T-cell (primary cell): ENCODE measurements at regions not wholly inside any gene's neighbourhood (a gene's known extent, or its start where the extent isn't known, plus 50 kb on each side); places are given as distances from the start of the nearest gene placed in this dataset.

ENCODE experiments used
- ATAC-seq, 4 experiments: fragments of 200-7000 bp in 3 of 4; fragments of 150-1000 bp in 1 of 4; cut with Tn5 transposase; replicated peaks in 1 of 4; 1 replicate in 3 of 4; 2 replicates in 1 of 4; pipeline ENCODE4 v1.10.0; 2021; ENCODE audit warnings: moderate library complexity in 3 of 4, mild to moderate bottlenecking in 2 of 4, moderate number of reproducible peaks in 1 of 4
- CTCF ChIA-PET, 2 donors: fragments of 300-600 bp; sonication (Branson Sonifier 250); formaldehyde crosslinking; loops; one replicate each; lab custom pipeline; 2022; ENCODE audit warnings: antibody characterized with exemption in 2 of 2; lab: Charles Lee
- POLR2A ChIA-PET, 2 donors: fragments of 300-600 bp; sonication (Branson Sonifier 250); formaldehyde crosslinking; loops; one replicate each; lab custom pipeline; 2022; ENCODE audit warnings: antibody characterized with exemption in 2 of 2; lab: Charles Lee
- DNase-seq, 35 experiments: peaks; one replicate each; pipeline versions ENCODE4 v3.0.0 to v3.0.0-alpha.2; 2013 to 2023
- H3K27ac ChIP-seq: one replicate; pipeline ENCODE4 v1.5.1; 2013; ENCODE audit warnings: low read length
- H3K27me3 ChIP-seq, 2 experiments: replicated peaks in 1 of 2; 1 replicate in 1 of 2; 2 replicates in 1 of 2; pipeline versions ENCODE4 v1.6.1 to v1.7.0; 2013; ENCODE audit warnings: low read length in 1 of 2, mixed read lengths in 1 of 2; ENCODE audit not compliant: control insufficient read depth in 2 of 2, insufficient read depth in 2 of 2; ENCODE audit errors: extremely low read depth in 1 of 2
- H3K36me3 ChIP-seq, 2 donors: 1 replicate in 1 of 2; 2 replicates in 1 of 2; pipeline versions ENCODE4 v1.6.1 to v1.7.0; 2013; ENCODE audit warnings: low read length in 1 of 2; ENCODE audit not compliant: control insufficient read depth in 2 of 2, insufficient read depth in 1 of 2; ENCODE audit errors: extremely low read depth in 1 of 2
- H3K4me1 ChIP-seq, 2 experiments: 1 replicate in 1 of 2; 2 replicates in 1 of 2; pipeline versions ENCODE4 v1.6.1 to v1.7.0; 2013; ENCODE audit warnings: low read length in 2 of 2, mixed read lengths in 1 of 2; ENCODE audit not compliant: insufficient read depth in 2 of 2, control insufficient read depth in 1 of 2; ENCODE audit errors: extremely low read depth in 1 of 2
- H3K4me3 ChIP-seq, 2 donors: 1 replicate in 1 of 2; 2 replicates in 1 of 2; pipeline versions ENCODE4 v1.5.1 to v1.7.0; 2013; ENCODE audit warnings: mild to moderate bottlenecking in 2 of 2, low read length in 1 of 2, moderate library complexity in 1 of 2; ENCODE audit not compliant: control insufficient read depth in 1 of 2; ENCODE audit errors: extremely low read depth in 1 of 2
- H3K9me3 ChIP-seq: 2 replicates; pipeline ENCODE4 v1.7.0; 2013
- H3K27ac Mint-ChIP-seq, 2 donors: one replicate each; pipeline ENCODE4 v1.8.0; 2020 to 2021; ENCODE audit warnings: mild to moderate bottlenecking in 2 of 2, mixed read lengths in 2 of 2
- H3K27me3 Mint-ChIP-seq, 2 donors: one replicate each; pipeline ENCODE4 v1.8.0; 2021 to 2022; ENCODE audit warnings: mixed read lengths in 2 of 2
- H3K36me3 Mint-ChIP-seq: one replicate; pipeline ENCODE4 v1.8.0; 2021; ENCODE audit warnings: mixed read lengths
- H3K4me1 Mint-ChIP-seq, 3 donors: one replicate each; pipeline ENCODE4 v1.8.0; 2020 to 2022; ENCODE audit warnings: mixed read lengths in 3 of 3, mild to moderate bottlenecking in 1 of 3
- H3K4me3 Mint-ChIP-seq, 3 donors: one replicate each; pipeline ENCODE4 v1.8.0; 2020 to 2022; ENCODE audit warnings: mild to moderate bottlenecking in 3 of 3, mixed read lengths in 3 of 3, moderate library complexity in 3 of 3
- H3K9me3 Mint-ChIP-seq, 3 donors: one replicate each; pipeline ENCODE4 v1.8.0; 2020 to 2022; ENCODE audit warnings: mixed read lengths in 3 of 3
- WGBS: methylation state at CpG from one replicate; pipeline ENCODE4 v1.1.5; 2013; ENCODE audit warnings: missing lambda C conversion rate; ENCODE audit not compliant: insufficient coverage; 5-methylcytosine and 5-hydroxymethylcytosine counted together

DNA sequence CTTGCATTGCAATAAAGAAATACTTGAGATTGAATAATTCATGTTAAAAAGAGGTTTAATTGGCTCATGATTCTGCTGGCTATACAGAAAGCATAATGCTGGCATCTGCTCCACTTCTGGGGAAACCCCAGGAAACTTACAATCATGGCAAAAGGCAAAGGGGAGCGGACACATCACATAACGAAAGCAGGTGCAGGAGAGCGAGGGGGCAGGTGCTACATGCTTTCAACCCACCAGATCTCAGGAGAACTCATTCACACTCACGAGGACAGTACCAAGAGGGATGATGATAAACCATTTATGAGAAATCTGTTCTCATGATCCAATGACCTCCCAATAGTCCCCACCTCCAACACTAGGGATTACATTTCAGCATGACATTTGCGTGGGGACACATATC lies 172.6 kb downstream of the RASSF9 start:
- H3K27ac Mint-ChIP-seq, result no peak overlapping the region
- CTCF ChIA-PET, result no interaction called here
- ATAC-seq (no peak), DNase-seq (no peak)
- H3K4me3 ChIP-seq, result no peak overlapping the region
- H3K9me3 Mint-ChIP-seq, result peaks cover 2 to 21% (median 4%) of the 10 kb centered on the region in 3 donors
- no peaks in the 10 kb centered on the region for H3K27me3 ChIP-seq
- H3K27me3 Mint-ChIP-seq, result no peaks in the 10 kb centered on the region
- POLR2A ChIA-PET, result no interaction called here
- no peaks in the 10 kb centered on the region for H3K36me3 Mint-ChIP-seq
- WGBS, result 78% methylated on average over 4 of the region's 5 CpGs
- no peaks in the 10 kb centered on the region for H3K36me3 ChIP-seq
- H3K27ac ChIP-seq, result no peak overlapping the region
- H3K4me1 Mint-ChIP-seq, result no peaks in the 10 kb centered on the region
- H3K4me1 ChIP-seq, result no peaks in the 10 kb centered on the region
- no peaks in the 10 kb centered on the region for H3K9me3 ChIP-seq
- no peak overlapping the region for H3K4me3 Mint-ChIP-seq

DNA sequence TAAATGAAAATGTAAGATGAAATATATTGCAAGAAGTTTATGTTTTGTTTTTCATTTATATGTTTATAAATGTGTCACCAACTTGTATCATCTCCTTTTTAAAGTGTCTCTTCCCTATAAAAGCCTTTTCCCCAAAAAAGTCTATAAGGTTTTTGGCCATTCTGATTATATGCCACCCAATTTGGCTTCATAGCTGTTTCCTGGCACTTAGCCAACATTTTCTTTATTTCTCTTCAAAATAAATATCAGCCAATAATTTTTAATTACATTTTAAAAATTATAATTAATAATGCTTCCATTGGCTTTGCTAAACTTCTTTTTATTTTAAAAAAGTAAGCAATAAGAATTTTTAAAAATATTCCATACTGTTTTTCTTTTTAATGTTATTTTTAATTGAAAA lies 171.8 kb downstream of the RASSF9 start:
- CTCF ChIA-PET, result no interaction called here
- Mint-ChIP-seq H3K27ac (no peak overlapping the region), H3K9me3 (peaks cover 0 to 17% (median 2%) of the 10 kb centered on the region in 3 donors), H3K27me3 (no peaks in the 10 kb centered on the region), H3K4me3 (no peak overlapping the region), H3K36me3 (no peaks in the 10 kb centered on the region), H3K4me1 (no peaks in the 10 kb centered on the region)
- ATAC-seq (no peak), DNase-seq (no peak)
- Histone ChIP-seq H3K27ac (no peak overlapping the region), H3K4me3 (no peak overlapping the region), H3K4me1 (no peaks in the 10 kb centered on the region), H3K27me3 (no peaks in the 10 kb centered on the region), H3K9me3 (no peaks in the 10 kb centered on the region), H3K36me3 (no peaks in the 10 kb centered on the region)
- POLR2A ChIA-PET, result no interaction called here

DNA sequence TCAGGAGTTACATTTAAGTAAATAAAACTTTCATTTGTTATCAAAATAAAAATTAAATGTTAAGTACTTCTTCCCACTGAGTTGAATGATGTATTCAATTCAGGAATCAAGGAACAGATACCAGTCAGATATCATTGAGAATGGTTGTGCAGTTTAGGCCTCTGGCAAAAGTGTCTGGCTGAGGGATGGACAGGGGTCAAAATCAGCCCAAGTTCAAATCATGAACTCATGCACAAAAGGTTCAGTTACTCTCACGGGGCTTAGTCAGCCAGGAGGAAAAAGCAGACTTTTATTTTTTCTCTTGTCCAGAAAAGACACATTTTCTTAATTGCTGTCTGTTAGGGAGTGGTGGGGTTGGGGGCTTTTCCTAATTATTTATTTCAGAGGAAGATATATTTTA lies 166.3 kb downstream of the RASSF9 start:
- Histone ChIP-seq H3K4me3 (no peak overlapping the region), H3K27ac (no peak overlapping the region), H3K27me3 (no peaks in the 10 kb centered on the region), H3K9me3 (no peaks in the 10 kb centered on the region), H3K36me3 (no peaks in the 10 kb centered on the region), H3K4me1 (no peaks in the 10 kb centered on the region)
- Mint-ChIP-seq H3K9me3 (peaks cover 0 to 14% (median 2%) of the 10 kb centered on the region in 3 donors), H3K4me1 (no peaks in the 10 kb centered on the region), H3K27me3 (no peaks in the 10 kb centered on the region), H3K27ac (no peak overlapping the region), H3K4me3 (no peak overlapping the region), H3K36me3 (no peaks in the 10 kb centered on the region)
- CTCF ChIA-PET, result no interaction called here
- no peak for ATAC-seq
- DNase-seq, result no peak
- POLR2A ChIA-PET, result no interaction called here
- WGBS, result no CpG with 5 or more reads among the region's 1 CpG

DNA sequence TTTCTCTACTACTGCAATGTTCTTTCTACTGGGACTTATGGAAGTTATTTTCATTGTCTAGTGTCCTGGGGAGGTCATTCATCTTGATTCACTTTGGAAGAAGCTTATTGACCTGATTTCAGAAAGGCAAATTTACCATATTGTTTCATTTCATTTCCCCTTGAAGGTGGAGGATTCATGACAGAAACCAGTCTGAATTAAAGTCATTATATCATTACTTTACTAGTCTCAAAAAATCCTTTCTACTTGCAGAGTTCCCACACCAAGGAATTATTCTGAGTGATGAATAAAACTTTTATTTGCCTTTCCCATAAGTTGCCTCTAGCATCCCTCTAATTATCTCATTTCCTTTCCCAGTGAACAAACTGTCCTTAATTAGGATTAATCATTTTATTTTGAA lies 163.8 kb downstream of the RASSF9 start:
- peaks cover 4 to 14% (median 6%) of the 10 kb centered on the region in 3 donors for H3K9me3 Mint-ChIP-seq
- ChIA-PET CTCF (no interaction called here), POLR2A (no interaction called here)
- Histone ChIP-seq H3K27ac (no peak overlapping the region), H3K4me3 (no peak overlapping the region), H3K27me3 (no peaks in the 10 kb centered on the region), H3K4me1 (no peaks in the 10 kb centered on the region), H3K36me3 (no peaks in the 10 kb centered on the region), H3K9me3 (no peaks in the 10 kb centered on the region)
- no peaks in the 10 kb centered on the region for H3K4me1 Mint-ChIP-seq
- no peak overlapping the region for H3K4me3 Mint-ChIP-seq
- no peak for ATAC-seq
- no peak for DNase-seq
- no peaks in the 10 kb centered on the region for H3K36me3 Mint-ChIP-seq
- H3K27ac Mint-ChIP-seq, result no peak overlapping the region
- no peaks in the 10 kb centered on the region for H3K27me3 Mint-ChIP-seq

DNA sequence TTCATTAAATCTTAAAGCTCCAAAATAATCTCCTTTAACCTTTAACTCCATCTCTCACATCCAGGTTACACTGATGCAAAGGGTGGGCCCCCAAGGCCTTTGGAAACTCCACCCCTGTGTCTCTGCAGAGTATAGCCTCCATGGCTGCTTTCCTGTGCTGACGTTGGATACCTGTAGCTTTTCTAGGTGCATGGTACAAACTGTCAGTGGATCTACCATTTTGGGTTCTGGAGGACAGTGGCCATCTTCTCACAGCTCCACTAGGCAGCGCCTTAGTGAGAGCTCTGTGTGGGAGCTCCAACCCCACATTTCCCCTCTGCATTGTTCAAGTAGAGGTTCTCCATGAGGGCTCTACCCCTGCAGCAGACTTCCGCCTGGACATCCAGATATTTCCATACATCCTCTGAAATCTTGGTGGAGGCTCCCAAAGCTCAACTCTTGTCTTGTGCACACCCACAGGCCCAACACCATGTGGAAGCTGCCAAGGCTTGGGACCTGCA lies 162.2 kb downstream of the RASSF9 start:
- Mint-ChIP-seq H3K36me3 (no peaks in the 10 kb centered on the region), H3K27ac (no peak overlapping the region), H3K27me3 (no peaks in the 10 kb centered on the region), H3K9me3 (peaks cover 4 to 14% (median 6%) of the 10 kb centered on the region in 3 donors), H3K4me3 (no peak overlapping the region), H3K4me1 (no peaks in the 10 kb centered on the region)
- no peaks in the 10 kb centered on the region for H3K27me3 ChIP-seq
- POLR2A ChIA-PET, result no interaction called here
- H3K4me1 ChIP-seq, result no peaks in the 10 kb centered on the region
- H3K9me3 ChIP-seq, result no peaks in the 10 kb centered on the region
- DNase-seq, result no peak
- CTCF ChIA-PET, result no interaction called here
- H3K27ac ChIP-seq, result no peak overlapping the region
- no peaks in the 10 kb centered on the region for H3K36me3 ChIP-seq
- ATAC-seq, result no peak
- WGBS, result 89% methylated on average over 3 of the region's 3 CpGs
- H3K4me3 ChIP-seq, result no peak overlapping the region

DNA sequence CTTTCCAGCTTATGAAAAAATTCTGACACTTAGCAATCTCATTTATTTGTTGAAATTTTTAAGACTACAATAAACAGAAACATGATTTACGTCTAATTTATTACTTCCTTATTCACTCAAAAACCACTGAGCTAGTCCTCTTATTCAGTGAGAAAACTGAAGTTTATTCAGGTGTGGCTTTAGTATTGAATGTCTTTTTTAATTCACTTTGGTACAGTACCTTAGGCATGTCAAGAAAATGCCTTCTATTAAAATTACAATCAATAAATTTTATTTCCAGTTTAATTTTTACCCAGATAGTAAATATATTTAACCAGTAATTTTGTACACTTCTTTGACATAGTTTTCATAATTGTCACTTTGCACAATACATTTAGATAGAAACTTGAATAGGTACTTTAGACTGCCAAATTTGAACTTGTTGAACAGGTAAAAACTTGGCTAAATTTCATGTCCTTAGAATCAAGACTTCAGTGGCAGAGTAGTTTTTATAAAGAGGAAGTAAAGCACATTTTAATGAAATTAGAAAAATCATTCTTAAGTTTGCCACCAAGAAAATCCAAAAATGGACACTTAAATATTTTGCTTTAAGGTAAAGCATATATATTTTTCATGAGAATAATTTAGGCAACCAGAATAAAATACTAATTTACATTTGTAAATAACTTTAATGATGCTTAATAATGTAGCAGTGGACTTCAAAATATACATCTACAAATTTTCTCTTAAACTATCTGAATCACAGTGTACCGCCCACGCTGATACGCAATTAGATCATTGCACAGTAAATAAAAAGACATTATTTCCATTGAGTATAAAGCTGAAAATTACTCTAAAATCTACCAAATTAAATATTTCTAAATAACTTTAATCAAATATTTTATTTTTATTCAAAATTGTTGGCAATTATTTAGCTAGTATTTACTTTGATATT lies 159.1 kb downstream of the RASSF9 start:
- WGBS, result no CpG with 5 or more reads among the region's 4 CpGs
- no peaks in the 10 kb centered on the region for H3K36me3 ChIP-seq
- H3K9me3 ChIP-seq, result no peaks in the 10 kb centered on the region
- no peaks in the 10 kb centered on the region for H3K27me3 ChIP-seq
- DNase-seq (no peak), ATAC-seq (no peak)
- Mint-ChIP-seq H3K4me3 (no peak overlapping the region), H3K27ac (no peak overlapping the region), H3K36me3 (no peaks in the 10 kb centered on the region), H3K27me3 (no peaks in the 10 kb centered on the region), H3K4me1 (no peaks in the 10 kb centered on the region), H3K9me3 (peaks cover 11 to 30% (median 13%) of the 10 kb centered on the region in 3 donors)
- H3K4me3 ChIP-seq, result no peak overlapping the region
- CTCF ChIA-PET, result no interaction called here
- H3K4me1 ChIP-seq, result no peaks in the 10 kb centered on the region
- POLR2A ChIA-PET, result no interaction called here
- H3K27ac ChIP-seq, result no peak overlapping the region
